Thymus (tissue), 11 donors: ENCODE measurements at regions not wholly inside any gene's neighbourhood (a gene's known extent, or its start where the extent isn't known, plus 50 kb on each side); places are given as distances from the start of the nearest gene placed in this dataset.

Experiments
- DNase-seq, 9 donors: peaks; one replicate each; pipeline ENCODE4 v3.0.0-alpha.2; 2013; ENCODE audit warnings: low spot score in 9 of 9, low read depth in 6 of 9, missing footprints in 1 of 9
- H3K27ac ChIP-seq, 2 donors: one replicate each; pipeline ENCODE4 v1.5.1; 2013; ENCODE audit warnings: control low read depth in 1 of 2, low read depth in 1 of 2, low read length in 1 of 2, mild to moderate bottlenecking in 1 of 2, moderate library complexity in 1 of 2
- H3K27me3 ChIP-seq, 2 donors: one replicate each; pipeline ENCODE4 v1.5.1; 2013; ENCODE audit warnings: low read length in 1 of 2; ENCODE audit not compliant: control insufficient read depth in 2 of 2, insufficient read depth in 1 of 2
- H3K36me3 ChIP-seq, 2 donors: one replicate each; pipeline ENCODE4 v1.5.1; 2013; ENCODE audit warnings: low read length in 1 of 2, mild to moderate bottlenecking in 1 of 2, moderate library complexity in 1 of 2; ENCODE audit not compliant: control insufficient read depth in 2 of 2, insufficient read depth in 2 of 2
- H3K4me1 ChIP-seq, 2 donors: one replicate each; pipeline ENCODE4 v1.5.1; 2013; ENCODE audit warnings: low read length in 2 of 2; ENCODE audit not compliant: control insufficient read depth in 2 of 2, insufficient read depth in 2 of 2
- H3K4me3 ChIP-seq, 2 donors: one replicate each; pipeline ENCODE4 v1.5.1; 2013; ENCODE audit warnings: low read length in 2 of 2, control low read depth in 1 of 2, mild to moderate bottlenecking in 1 of 2
- H3K9me3 ChIP-seq, 2 donors: one replicate each; pipeline ENCODE4 v1.5.1; 2013; ENCODE audit warnings: low read length in 1 of 2, mild to moderate bottlenecking in 1 of 2; ENCODE audit not compliant: control insufficient read depth in 2 of 2, insufficient read depth in 1 of 2
- WGBS: extraction: QIAGEN DNeasy Blood & Tissue Kit; methylation state at CpG from one replicate; pipeline ENCODE4 v1.1.7; 2013; 5-methylcytosine and 5-hydroxymethylcytosine counted together
- donor health status: healthy.

GRCh38 chr11:131002145-131002544 lies 85.9 kb upstream of the SNX19 start:
- no peak for DNase-seq
- WGBS: 84% methylated on average over 6 of the region's 6 CpGs
- no peaks in the 10 kb centered on the region for H3K27me3 ChIP-seq
- no peak overlapping the region for H3K27ac ChIP-seq
- no peaks in the 10 kb centered on the region for H3K9me3 ChIP-seq
- H3K36me3 ChIP-seq: no peaks in the 10 kb centered on the region
- no peak overlapping the region for H3K4me3 ChIP-seq
- H3K4me1 ChIP-seq: no peaks in the 10 kb centered on the region

DNA sequence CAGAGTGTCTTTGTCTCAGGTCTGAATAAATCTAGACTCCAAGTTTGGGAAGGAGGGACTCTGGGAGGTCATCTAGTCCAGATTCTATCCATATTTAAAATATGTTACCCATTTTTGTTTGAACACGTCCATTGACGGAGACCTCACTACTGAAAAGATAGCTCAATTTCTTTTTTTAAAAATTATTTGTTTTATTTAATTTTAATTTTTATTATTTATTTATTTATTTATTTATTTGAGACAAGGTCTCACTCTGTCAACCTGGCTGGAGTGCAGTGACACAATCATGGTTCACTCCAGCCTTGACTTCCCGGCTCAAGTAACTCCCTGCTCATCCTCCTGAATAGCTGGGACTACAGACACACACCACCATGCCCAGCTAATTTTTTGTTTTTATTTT lies 89.5 kb upstream of the SNX19 start:
- no peaks in the 10 kb centered on the region for H3K9me3 ChIP-seq
- WGBS: 96% methylated on average over 3 of the region's 3 CpGs
- no peak overlapping the region for H3K4me3 ChIP-seq
- H3K27ac ChIP-seq: no peak overlapping the region
- H3K27me3 ChIP-seq: no peaks in the 10 kb centered on the region
- H3K4me1 ChIP-seq: no peaks in the 10 kb centered on the region
- no peak for DNase-seq
- H3K36me3 ChIP-seq: no peaks in the 10 kb centered on the region

DNA sequence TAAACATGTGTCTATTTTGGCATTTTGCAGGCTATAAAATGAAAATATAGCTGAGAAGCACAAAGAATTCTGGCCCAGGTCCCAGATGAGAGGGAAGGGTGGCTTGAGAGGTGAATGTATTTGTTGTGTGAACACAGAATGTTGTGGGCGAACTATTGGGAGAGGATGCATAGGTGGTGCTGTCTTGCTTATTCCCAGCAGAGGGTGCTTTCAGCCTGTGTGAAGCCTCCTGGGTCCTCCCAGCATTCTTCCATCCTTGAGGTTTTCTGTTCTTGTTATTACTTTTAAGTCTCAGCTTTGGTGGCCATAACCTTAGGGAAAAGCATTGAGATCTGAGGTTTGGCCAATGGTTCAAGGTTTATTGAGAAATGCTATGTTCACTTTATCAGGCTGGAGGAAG lies 108.7 kb upstream of the SNX19 start:
- DNase-seq: no peak
- no peaks in the 10 kb centered on the region for H3K27me3 ChIP-seq
- H3K36me3 ChIP-seq: no peaks in the 10 kb centered on the region
- no peaks in the 10 kb centered on the region for H3K4me1 ChIP-seq
- 71% methylated on average over 1 of the region's 1 CpG for WGBS
- no peak overlapping the region for H3K27ac ChIP-seq
- no peaks in the 10 kb centered on the region for H3K9me3 ChIP-seq
- H3K4me3 ChIP-seq: no peak overlapping the region

GRCh38 chr11:131025421-131026125 lies 109.3 kb upstream of the SNX19 start:
- no peaks in the 10 kb centered on the region for H3K36me3 ChIP-seq
- WGBS: 83% methylated on average over 7 of the region's 7 CpGs
- no peaks in the 10 kb centered on the region for H3K9me3 ChIP-seq
- no peak overlapping the region for H3K4me3 ChIP-seq
- H3K4me1 ChIP-seq: no peaks in the 10 kb centered on the region
- H3K27me3 ChIP-seq: no peaks in the 10 kb centered on the region
- no peak for DNase-seq
- no peak overlapping the region for H3K27ac ChIP-seq

GRCh38 chr11:131027491-131027890 lies 111.2 kb upstream of the SNX19 start:
- Histone ChIP-seq H3K27me3 (no peaks in the 10 kb centered on the region), H3K36me3 (no peaks in the 10 kb centered on the region), H3K9me3 (no peaks in the 10 kb centered on the region), H3K4me3 (no peak overlapping the region), H3K27ac (no peak overlapping the region), H3K4me1 (no peaks in the 10 kb centered on the region)
- 91% methylated on average over 2 of the region's 2 CpGs for WGBS
- no peak for DNase-seq

DNA sequence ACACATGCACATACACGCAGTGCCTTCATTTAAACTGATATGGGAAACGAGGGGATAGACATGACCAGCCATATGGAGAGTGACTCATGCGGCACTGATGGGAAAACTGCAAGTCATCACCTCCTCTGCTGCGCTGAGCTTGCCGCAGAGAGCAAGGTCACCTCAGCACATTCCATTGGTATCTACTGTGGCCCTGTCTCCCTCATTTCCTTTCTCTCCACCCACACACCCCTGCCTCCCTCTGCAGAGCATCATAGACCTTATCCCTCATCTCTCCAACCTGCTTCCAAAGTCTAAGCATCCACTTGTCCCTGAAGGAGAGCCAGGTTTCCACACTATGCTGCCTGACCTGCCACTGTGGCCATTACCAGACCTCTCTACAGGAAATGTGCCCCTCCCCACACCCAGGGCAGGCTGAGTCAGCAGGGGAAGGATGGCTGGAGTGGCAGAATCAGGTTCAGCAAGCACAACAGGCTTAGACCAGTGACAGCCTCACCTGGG lies 116.9 kb upstream of the SNX19 start:
- no peak for DNase-seq

GRCh38 chr11:131036514-131036913 lies 120.2 kb upstream of the SNX19 start:
- 95% methylated on average over 5 of the region's 5 CpGs for WGBS
- Histone ChIP-seq H3K27ac (no peak overlapping the region), H3K4me3 (no peak overlapping the region), H3K27me3 (no peaks in the 10 kb centered on the region), H3K4me1 (no peaks in the 10 kb centered on the region), H3K36me3 (no peaks in the 10 kb centered on the region), H3K9me3 (no peaks in the 10 kb centered on the region)
- DNase-seq: no peak

More for the DNA sequence above, 116.9 kb upstream of the SNX19 start:
- no peaks in the 10 kb centered on the region for H3K4me1 ChIP-seq
- no peaks in the 10 kb centered on the region for H3K27me3 ChIP-seq
- H3K27ac ChIP-seq: no peak overlapping the region
- WGBS: 47% methylated on average over 5 of the region's 5 CpGs
- H3K36me3 ChIP-seq: no peaks in the 10 kb centered on the region
- no peak overlapping the region for H3K4me3 ChIP-seq
- H3K9me3 ChIP-seq: no peaks in the 10 kb centered on the region

GRCh38 chr11:131037873-131038272 lies 121.6 kb upstream of the SNX19 start:
- Histone ChIP-seq H3K4me3 (no peak overlapping the region), H3K36me3 (no peaks in the 10 kb centered on the region), H3K4me1 (no peaks in the 10 kb centered on the region), H3K27ac (no peak overlapping the region), H3K9me3 (no peaks in the 10 kb centered on the region), H3K27me3 (no peaks in the 10 kb centered on the region)
- 48% methylated on average over 7 of the region's 7 CpGs for WGBS
- DNase-seq: no peak

- 41% methylated on average over 5 of the region's 5 CpGs for WGBS
- no peak for DNase-seq
- Histone ChIP-seq H3K4me3 (no peak overlapping the region), H3K27me3 (no peaks in the 10 kb centered on the region), H3K9me3 (no peaks in the 10 kb centered on the region), H3K4me1 (no peaks in the 10 kb centered on the region), H3K27ac (no peak overlapping the region), H3K36me3 (no peaks in the 10 kb centered on the region)
Observed at GRCh38 chr11:131038597-131038996, 122.3 kb upstream of the SNX19 start.
